ENCODE measurements at regions not wholly inside any gene's neighbourhood (a gene's known extent, or its start where the extent isn't known, plus 50 kb on each side); places are given as distances from the start of the nearest gene placed in this dataset.

GRCh38 chr15:91787198-91787597 is 66.3 kb upstream of the SLCO3A1 start:
- TF ChIP-seq EZH2 (IDR thresholded peaks at IDR 0.05) (no peak), CTCF (IDR thresholded peaks at IDR 0.05 in 2 of 3, conservative IDR thresholded peaks at IDR 0.05 in 1 of 3; ENCODE audit: borderline replicate concordance in 1 of 3, insufficient read depth in 1 of 3, low read depth in 2 of 3, low read length in 2 of 3) (no peak), EZH2phosphoT487 (IDR thresholded peaks at IDR 0.05; ENCODE audit: borderline replicate concordance) (no peak), POLR2A (IDR thresholded peaks at IDR 0.05; ENCODE audit: borderline replicate concordance, extremely low read depth, insufficient read depth, insufficient read length) (no peak), POLR2AphosphoS5 (IDR thresholded peaks at IDR 0.05; ENCODE audit: low read depth, low read length) (no peak), YY1 (IDR thresholded peaks at IDR 0.05; ENCODE audit: extremely low read depth, insufficient replicate concordance, low read depth, low read length) (no peak), MAX (IDR thresholded peaks at IDR 0.05) (no peak)

Measured in HCT116 (cell line).